ENCODE measurements at regions not wholly inside any gene's neighbourhood (a gene's known extent, or its start where the extent isn't known, plus 50 kb on each side); places are given as distances from the start of the nearest gene placed in this dataset.

DNA sequence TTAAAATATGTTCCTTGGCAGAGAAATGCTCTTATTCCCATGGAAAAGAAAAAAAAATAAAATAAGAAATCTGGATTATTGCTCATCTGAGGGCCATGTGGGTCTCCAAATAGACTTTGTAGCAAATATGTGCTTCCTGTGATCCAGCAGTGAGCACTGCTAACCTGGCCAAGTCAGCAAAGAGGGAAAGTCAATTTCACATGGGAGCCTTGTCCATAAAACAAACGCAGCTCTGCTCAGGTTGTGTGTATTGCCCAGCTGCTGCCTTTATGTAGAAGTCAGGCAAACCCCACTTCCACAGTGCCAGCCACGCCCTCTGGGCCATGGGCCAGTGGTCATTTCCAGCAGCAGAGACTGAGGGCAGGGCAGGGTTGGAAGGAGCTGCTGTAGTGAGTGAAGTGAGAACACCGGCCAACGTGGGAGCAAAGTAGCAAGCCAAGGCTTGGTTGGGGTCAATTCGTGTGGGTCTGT lies 174.3 kb downstream of the LYPLAL1 start:
- DNase-seq (peak; percentile 66), ATAC-seq (peak; percentile 51)
- Histone ChIP-seq H3K27ac (no peak overlapping the region), H3K36me3 (no peaks in the 10 kb centered on the region), H3K27me3 (no peaks in the 10 kb centered on the region), H3K9me3 (peaks cover 11% of the 10 kb centered on the region), H3K4me1 (peaks cover 6% of the 10 kb centered on the region), H3K4me3 (no peak overlapping the region)
- intact Hi-C loops (cut with DNase I), result no loop called here
- TF ChIP-seq, protein P1, sequence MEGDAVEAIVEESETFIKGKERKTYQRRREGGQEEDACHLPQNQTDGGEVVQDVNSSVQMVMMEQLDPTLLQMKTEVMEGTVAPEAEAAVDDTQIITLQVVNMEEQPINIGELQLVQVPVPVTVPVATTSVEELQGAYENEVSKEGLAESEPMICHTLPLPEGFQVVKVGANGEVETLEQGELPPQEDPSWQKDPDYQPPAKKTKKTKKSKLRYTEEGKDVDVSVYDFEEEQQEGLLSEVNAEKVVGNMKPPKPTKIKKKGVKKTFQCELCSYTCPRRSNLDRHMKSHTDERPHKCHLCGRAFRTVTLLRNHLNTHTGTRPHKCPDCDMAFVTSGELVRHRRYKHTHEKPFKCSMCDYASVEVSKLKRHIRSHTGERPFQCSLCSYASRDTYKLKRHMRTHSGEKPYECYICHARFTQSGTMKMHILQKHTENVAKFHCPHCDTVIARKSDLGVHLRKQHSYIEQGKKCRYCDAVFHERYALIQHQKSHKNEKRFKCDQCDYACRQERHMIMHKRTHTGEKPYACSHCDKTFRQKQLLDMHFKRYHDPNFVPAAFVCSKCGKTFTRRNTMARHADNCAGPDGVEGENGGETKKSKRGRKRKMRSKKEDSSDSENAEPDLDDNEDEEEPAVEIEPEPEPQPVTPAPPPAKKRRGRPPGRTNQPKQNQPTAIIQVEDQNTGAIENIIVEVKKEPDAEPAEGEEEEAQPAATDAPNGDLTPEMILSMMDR (IDR thresholded peaks at IDR 0.05), result no peak

DNA sequence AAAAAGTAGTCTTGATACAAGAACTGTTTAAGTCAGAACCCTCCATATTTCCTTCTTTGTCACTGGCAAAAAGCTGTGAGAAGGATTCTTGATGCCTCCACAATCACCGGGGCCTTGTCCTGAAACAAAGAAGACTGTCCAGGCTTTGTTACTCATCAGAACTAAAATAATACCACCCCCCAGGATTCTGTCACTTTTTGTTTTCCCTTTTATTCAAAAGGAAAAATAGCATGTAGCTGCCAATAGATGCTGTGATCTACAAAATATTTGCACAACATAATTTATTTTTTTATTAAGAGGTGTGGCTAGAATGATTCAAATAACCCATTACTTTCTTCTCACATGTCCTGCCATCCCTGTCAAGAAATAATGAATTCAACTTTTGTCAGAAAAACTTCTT lies 173.7 kb downstream of the LYPLAL1 start:
- ATAC-seq (no peak), DNase-seq (no peak)
- intact Hi-C loops (cut with DNase I), result no loop called here
- H3K27ac ChIP-seq, result no peak overlapping the region
- H3K36me3 ChIP-seq, result no peaks in the 10 kb centered on the region
- TF ChIP-seq, protein P1 (IDR thresholded peaks at IDR 0.05), result no peak
- peaks cover 6% of the 10 kb centered on the region for H3K4me1 ChIP-seq
- H3K27me3 ChIP-seq, result no peaks in the 10 kb centered on the region
- H3K4me3 ChIP-seq, result no peak overlapping the region
- H3K9me3 ChIP-seq, result peaks cover 11% of the 10 kb centered on the region

DNA sequence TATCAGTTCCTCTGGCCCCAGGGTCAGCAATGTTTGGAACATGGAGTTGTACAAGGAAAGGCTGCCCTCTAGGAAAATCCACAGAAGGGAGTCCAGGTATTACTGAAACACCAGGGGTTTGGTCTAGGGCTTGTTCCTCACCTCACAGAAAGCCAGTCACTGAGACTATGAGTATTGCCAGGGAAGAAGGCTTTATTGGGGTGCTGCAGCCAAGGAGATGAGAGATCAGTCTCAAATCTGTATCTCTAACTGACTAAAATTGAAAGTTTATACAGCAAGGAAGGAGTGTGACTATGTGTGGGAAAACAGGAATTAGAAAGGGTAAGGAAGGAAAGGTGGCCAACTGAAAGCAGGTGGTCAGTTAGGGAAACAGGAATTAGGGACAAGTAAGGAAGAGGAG lies 172.3 kb downstream of the LYPLAL1 start:
- Histone ChIP-seq H3K9me3 (peaks cover 11% of the 10 kb centered on the region), H3K27ac (no peak overlapping the region), H3K36me3 (no peaks in the 10 kb centered on the region), H3K4me1 (peaks cover 6% of the 10 kb centered on the region), H3K27me3 (no peaks in the 10 kb centered on the region), H3K4me3 (no peak overlapping the region)
- intact Hi-C loops (cut with DNase I), result no loop called here
- no peak for ATAC-seq
- TF ChIP-seq, protein P1 (IDR thresholded peaks at IDR 0.05), result no peak
- no peak for DNase-seq

DNA sequence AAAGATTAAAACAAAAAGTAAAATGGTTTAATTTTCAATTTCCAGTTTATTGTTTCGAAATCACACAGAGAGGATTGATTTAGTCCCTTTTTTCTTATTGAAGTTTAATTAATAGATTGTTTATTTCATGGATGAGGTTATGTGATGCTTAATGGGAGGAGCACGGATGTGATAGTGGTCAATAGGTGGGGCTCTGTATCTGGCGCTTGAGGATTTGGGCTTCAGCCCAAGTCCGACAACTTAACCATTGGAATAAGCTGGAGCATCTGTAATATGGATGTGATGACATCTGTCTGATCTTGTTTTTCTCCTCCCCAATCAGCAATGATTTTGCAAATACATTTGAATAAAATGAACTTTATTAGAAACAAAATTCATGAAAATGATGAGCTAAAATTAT lies 169.2 kb downstream of the LYPLAL1 start:
- Histone ChIP-seq H3K9me3 (peaks cover 11% of the 10 kb centered on the region), H3K4me1 (peaks cover 3% of the 10 kb centered on the region), H3K4me3 (no peak overlapping the region), H3K27me3 (no peaks in the 10 kb centered on the region), H3K27ac (no peak overlapping the region), H3K36me3 (no peaks in the 10 kb centered on the region)
- ATAC-seq (no peak), DNase-seq (no peak)
- intact Hi-C loops (cut with DNase I), result no loop called here
- TF ChIP-seq, protein P1 (IDR thresholded peaks at IDR 0.05), result no peak

DNA sequence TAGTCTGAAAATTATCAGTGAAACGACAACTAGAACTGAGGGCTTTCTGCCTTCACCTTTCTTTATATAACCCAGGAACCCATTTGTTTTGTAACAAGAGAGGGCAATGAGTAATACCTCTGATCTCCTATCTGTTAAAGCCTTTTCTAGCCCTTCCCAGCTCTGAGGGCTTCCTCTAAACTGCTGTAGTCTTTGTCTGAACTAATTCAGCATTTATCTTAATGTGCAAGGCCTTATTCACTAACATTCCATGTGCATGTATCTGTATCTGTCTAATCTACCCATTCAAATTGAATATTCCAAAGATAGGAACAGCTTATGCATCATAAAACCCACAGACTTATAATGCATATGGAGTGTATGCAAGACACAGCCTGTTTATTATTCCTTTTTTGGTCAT lies 167.1 kb downstream of the LYPLAL1 start:
- DNase-seq, result no peak
- Histone ChIP-seq H3K4me3 (no peak overlapping the region), H3K27me3 (no peaks in the 10 kb centered on the region), H3K9me3 (peaks cover 3% of the 10 kb centered on the region), H3K36me3 (no peaks in the 10 kb centered on the region), H3K4me1 (no peaks in the 10 kb centered on the region), H3K27ac (no peak overlapping the region)
- no peak for ATAC-seq
- TF ChIP-seq, protein P1 (IDR thresholded peaks at IDR 0.05), result no peak
- intact Hi-C loops (cut with DNase I), result no loop called here

DNA sequence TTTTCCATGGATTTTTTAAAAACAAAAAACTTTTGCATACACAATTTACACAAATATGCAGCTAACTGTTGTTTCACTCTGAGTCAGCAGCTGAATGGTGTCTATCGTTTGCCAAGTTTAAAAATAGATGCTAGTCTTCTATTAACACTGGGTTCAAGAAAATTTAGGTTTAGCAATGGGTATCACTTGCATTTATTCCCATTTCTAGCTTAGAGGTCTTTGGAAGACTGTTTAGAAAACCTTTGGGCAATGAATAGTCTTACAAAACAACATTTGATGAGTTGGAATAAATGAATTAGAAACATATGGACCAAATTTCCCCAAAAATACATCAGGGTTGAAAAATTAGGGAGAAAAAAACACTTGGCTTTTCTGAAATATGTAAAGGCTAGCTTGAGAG lies 165.8 kb downstream of the LYPLAL1 start:
- ATAC-seq (no peak), DNase-seq (no peak)
- Histone ChIP-seq H3K4me3 (no peak overlapping the region), H3K4me1 (no peaks in the 10 kb centered on the region), H3K27me3 (no peaks in the 10 kb centered on the region), H3K36me3 (no peaks in the 10 kb centered on the region), H3K27ac (no peak overlapping the region), H3K9me3 (no peaks in the 10 kb centered on the region)
- intact Hi-C loops (cut with DNase I), result no loop called here
- TF ChIP-seq, protein P1 (IDR thresholded peaks at IDR 0.05), result no peak

Measured in upper lobe of right lung (tissue), 1 donor.